ENCODE measurements at regions not wholly inside any gene's neighbourhood (a gene's known extent, or its start where the extent isn't known, plus 50 kb on each side); places are given as distances from the start of the nearest gene placed in this dataset.

DNA sequence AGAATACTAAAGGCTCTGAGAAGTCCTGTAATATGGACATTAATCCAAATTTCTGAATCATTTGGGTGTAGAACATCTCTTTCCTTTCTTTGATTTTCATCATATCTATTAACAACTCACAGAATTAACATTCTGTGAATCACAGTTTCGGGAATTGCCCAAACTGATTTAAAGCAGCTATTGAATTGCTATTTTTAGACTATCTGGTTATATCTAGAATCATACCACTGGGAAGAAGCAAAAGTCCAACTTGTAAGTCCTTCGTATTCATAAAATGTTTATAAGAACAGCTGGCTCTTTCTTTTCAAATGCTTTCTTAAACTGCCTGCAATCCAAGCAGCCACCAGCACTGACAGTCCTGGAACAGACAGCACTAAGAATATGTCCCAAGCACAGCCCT is 733.0 kb downstream of the NTRK3 start:
- TF ChIP-seq, protein P1, sequence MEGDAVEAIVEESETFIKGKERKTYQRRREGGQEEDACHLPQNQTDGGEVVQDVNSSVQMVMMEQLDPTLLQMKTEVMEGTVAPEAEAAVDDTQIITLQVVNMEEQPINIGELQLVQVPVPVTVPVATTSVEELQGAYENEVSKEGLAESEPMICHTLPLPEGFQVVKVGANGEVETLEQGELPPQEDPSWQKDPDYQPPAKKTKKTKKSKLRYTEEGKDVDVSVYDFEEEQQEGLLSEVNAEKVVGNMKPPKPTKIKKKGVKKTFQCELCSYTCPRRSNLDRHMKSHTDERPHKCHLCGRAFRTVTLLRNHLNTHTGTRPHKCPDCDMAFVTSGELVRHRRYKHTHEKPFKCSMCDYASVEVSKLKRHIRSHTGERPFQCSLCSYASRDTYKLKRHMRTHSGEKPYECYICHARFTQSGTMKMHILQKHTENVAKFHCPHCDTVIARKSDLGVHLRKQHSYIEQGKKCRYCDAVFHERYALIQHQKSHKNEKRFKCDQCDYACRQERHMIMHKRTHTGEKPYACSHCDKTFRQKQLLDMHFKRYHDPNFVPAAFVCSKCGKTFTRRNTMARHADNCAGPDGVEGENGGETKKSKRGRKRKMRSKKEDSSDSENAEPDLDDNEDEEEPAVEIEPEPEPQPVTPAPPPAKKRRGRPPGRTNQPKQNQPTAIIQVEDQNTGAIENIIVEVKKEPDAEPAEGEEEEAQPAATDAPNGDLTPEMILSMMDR (IDR thresholded peaks at IDR 0.05) = no peak
- TF ChIP-seq POLR2A (IDR thresholded peaks at IDR 0.05) = no peak

Measured in prostate gland (tissue), 2 donors.